ENCODE measurements at regions not wholly inside any gene's neighbourhood (a gene's known extent, or its start where the extent isn't known, plus 50 kb on each side); places are given as distances from the start of the nearest gene placed in this dataset.

DNA sequence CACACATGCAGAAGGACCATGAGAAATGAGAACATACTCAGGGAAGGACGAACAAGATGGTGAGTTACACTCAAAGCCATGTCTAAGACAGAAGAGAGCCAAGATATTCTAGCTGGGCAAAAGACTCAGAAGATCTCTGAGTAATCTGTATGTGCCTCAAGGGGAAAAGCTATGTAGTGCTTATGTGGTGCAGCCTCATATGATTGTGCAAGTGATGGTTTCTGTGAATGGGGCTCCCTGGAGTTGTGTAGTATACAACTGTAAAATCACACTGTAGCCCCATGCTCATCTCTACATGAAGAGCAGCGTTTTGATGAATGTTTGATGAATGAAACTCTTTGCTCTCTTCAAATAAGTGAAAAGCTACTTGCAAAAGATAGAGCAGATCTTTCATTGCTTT is 57.5 kb downstream of the OSR1 start:
- no peak for DNase-seq

DNA sequence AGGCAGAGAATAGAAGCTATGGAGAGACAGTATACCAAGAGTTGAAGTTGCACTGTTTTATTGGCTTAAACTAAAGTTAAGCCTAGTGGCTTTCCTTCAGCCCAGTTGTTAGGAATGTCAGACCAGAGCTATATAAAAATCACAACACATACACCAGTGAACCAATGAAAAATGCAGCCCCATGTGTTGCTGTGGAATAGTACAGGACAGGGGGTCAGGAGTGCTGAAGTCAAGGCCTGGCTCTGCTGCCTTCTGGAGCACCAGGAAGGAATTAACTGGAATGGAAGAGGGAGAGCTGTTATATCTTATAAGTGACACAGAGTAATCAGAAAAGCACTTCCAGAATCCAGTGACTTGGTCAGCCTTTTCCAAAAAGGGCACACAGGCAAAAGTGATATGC is 58.9 kb downstream of the OSR1 start:
- no peak for DNase-seq

DNA sequence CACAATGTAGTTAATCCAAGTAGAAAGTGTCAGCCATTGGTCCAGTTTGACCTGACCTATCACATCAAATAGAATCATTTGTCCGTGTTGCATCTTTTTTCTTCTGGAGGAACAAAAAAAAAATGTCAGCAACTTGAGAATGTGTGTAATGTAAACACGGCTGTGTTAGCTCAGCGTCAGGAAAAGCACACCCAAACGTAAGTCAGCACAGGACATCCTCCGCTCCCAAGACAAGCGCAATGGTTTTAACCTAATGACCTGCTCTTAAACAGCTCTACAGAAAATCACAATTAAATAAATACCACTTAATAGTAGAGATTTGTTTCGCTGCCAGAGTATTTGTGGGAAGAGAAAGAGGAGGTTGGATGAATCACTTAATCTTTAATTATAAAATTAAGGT is 59.4 kb downstream of the OSR1 start:
- DNase-seq: no peak

DNA sequence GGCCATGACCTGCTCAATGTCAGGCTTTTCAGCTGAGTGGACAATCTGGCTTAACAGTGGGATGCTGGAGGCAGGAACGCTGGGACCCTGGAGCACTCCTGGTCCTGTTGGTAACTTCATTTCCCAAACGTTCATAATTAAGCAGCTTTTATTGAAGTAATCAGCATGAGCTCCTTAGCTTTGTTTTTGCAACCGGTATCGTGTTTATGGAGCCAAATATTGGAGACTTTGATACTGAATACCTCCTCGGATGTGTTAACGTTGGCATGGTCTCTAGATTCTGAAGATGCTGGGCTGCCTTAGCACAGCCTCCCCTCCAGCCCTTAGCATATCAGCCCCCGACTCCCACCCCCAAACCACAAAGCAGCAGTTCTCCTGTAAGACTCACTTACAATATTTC is 60.7 kb downstream of the OSR1 start:
- no peak for DNase-seq

DNA sequence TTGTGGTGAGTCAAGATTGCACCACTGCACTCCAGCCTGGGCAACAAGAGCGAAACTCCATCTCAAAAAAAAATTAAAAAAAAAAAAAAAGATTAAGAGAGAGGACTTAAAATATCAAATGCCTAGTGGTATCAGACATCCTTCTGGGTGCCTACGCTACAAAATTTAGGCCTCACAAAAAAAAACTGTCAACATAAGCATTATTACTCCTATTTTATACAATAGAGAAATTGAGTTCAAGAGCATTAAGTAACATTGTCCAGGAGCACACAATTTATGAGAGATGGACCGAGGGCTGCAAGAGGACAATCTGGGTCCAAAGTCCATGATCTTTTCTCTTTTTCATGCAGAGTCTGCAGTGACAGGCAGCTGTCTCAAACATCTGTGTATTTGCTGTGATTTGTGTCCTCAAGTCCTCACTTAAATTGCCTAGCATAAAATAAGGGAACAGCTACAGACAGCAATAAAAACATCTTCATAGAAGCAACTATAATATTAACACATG is 62.4 kb downstream of the OSR1 start:
- no peak for DNase-seq

DNA sequence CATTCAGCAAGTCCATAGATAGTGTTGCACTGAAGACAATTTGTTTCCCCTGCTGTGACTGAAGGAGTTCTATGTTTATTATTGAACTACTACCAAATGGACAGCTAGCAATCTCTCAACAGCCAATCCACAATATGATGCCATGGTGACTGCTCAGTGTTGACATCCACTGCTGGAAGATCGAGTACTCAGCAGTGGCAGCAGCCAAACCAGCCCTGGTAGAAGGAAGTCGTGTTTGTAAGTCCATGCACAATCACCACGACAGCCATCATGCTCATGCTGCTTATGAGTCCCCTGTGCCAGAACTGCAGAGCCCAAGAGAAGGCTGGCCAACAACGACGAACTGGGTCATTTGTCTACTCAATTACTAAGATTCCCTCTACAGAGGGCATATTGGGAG is 66.4 kb downstream of the OSR1 start:
- no peak for DNase-seq

DNA sequence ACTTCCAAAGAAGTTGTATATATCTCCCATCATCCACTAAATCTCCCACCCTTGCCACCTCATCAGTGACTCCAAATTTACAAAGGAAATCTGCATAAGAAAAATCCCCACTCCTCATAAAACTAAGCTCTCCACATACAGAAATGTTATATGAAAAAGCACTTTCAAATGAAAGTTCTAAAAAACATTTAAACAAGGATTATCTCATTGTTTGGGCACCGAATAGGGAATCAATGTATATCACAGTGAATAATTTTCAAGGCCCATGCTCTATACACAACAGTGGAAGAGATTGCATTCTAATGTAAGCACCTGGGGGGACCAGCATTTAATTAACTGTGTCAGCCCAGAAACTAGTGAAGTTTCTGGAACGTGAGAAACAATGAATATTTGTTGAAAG is 70.1 kb downstream of the OSR1 start:
- DNase-seq: no peak

DNA sequence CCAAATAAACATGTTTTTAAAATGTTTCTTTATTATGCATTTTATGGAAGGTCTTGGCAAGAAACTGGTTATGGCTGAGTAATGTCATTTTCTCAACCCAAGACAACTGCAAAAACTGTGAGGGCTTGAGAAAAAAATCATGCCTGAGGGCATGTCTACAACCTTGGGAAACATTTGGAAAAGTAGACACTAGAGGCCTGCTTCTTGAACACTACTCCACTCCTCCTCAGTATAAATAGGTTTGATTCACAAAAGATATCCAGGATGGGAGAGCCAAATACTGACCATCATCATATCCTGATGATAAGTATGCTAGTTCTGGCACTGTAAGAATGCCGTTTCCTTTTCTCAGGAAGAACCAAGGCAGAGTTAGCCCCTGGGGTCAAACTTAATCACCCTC is 71.1 kb downstream of the OSR1 start:
- DNase-seq: no peak

DNA sequence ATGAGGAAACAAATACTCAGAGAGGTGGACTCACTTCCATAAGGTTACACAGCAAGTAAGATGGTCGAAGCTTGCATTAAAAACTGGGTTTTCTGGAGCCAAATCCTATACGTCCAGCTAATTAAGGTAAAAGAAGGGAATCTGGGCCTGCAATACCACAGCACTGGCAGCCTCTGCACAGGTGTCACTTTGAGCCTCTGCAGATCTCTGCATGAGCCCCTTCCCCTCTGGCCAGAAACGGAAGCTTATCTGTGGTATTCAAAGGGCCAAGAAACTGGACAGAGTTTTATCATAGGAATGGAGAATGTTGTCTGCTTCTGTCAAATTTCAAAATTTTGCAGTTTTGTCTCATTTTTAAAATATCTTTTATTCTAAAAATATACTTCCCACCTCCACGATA is 76.1 kb downstream of the OSR1 start:
- no peak for DNase-seq

DNA sequence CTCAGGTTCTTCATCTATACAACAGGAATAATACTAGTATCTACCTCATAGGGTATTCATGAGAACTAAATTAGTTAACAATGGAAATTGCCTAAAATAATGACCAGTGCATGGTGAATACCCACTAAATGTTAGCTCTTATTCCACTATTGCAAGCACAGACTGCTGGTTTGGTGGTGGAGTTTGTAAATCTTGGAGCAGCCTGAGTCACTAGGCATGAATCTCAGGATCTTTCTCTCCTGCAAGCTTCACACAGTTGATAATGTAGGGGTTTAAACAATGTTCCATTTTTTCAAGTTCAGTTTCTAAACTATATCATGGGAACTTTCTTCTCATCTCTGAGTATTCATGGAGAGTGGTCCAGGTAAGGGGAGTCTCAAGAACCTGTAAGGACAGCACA is 84.0 kb downstream of the OSR1 start:
- DNase-seq: no peak

DNA sequence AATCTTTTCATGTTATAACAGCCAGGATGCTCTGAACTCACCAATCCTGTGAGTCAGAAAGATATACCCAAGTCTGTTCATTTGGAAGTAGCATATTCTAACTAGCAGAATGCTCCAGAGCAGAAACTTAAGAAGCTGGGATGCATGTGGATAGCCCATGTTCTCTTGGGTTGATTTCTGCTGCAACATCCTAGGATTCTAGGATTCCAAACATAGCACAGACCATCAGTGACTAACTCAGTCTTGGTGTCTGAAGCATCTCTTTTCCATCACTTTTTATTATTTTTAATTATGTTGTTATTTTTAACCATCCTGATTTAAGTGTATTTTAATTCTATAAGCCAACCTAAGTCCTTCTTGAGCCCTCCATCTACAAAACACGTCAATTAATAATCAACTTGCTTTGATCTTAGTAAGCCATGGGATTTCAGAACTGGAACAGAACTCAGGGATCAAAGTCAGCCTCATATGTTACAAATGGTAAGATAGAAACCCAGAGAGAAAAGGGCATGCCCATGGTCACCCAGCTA is 85.4 kb downstream of the OSR1 start:
- no peak for DNase-seq

DNA sequence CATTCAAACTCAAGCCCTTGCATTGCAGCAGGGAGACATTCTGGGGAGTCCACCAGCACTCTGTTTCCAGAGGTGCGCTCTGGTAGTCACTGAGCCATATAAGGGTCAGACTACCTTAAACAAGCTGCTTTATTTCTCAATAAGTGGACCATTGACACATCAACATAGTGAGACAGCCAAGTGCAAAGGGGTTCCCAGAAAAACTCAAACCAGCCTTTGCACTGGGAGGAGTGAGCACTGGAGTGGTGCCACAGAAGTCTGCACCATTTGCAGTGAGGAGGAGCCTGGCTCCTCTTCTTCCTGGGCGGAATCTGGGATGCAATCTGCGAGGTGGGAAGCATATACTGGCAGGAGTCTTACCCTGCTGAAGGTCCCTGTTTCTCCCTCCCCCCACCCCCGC is 86.4 kb downstream of the OSR1 start:
- DNase-seq: no peak

DNA sequence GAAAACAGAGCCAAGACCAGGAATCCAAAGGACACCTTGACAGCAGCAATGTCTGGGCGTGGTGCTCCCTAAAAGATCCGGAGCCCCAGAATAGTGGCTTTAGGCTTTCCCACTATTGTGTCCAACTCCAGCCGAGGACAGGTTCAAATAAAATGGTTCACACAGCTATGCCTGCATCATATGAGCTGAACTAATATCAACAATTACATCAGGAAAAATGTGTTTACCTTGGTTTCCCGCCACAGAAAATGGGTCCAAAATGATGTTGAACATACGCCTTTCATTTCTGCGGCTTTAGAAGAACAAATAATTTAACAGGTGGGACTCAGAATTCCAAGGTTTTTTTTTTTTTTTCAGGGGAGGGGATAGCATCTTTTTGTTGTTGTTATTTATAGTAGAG is 93.6 kb downstream of the OSR1 start:
- no peak for DNase-seq

DNA sequence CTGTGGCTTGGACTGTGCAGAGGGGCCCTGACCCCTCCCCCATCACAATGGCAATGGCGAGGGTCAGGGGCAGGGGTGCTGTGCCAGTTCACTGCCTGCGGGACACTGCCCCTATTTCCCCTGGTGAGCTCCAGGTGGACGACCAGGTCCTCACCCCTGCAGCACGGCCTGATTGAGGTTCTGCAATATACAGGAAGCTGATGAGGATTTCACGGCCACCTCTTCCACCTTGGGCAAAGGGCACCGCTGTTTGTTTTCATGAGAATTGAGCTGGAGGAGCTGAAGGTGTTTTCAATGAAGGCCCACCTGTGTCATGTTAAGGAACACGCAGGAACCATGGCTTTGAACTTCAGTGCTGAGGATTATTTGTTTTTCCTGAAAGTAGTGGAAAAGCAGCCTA is 96.3 kb downstream of the OSR1 start:
- no peak for DNase-seq

DNA sequence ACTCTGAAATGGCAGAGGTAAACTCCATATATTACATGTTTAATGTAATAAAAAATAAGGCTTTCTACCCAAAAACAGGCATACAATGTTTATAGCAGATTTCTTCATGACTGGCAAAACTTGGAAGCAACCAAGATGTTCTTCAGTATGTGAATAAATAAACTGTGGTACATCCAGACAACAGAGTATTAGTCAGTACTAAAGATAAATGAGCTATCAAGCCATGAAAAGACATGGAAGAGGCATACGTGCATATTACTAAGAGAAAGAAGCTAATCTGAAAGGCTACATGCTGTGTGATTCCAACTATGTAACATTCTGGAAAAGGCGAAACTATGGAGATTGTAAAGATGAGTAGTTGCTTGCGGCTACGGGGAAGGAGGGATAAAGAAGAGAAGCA is 97.4 kb downstream of the OSR1 start:
- DNase-seq: no peak

DNA sequence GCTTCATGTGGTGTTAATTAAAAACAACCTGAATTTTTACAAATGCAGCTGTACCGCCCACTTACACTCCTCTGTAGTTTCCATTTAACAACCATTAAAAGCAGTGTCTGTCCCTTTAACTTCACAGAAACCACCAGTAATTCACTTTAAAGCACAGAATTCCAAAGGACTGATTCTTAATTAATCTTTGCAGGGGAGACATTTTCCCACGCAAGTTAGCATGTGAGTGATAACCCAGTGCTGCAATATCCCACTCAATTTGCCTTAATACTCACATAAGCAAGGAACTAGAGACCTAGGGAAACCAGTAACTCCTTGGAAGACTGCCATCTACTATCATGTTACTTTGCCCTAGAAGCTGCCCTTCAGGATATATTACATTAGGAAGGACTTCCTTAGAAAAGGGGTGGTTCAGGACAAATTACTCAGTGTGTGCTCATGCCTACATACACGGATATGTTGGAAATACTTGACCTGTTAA is 102.3 kb downstream of the OSR1 start:
- DNase-seq: no peak

DNA sequence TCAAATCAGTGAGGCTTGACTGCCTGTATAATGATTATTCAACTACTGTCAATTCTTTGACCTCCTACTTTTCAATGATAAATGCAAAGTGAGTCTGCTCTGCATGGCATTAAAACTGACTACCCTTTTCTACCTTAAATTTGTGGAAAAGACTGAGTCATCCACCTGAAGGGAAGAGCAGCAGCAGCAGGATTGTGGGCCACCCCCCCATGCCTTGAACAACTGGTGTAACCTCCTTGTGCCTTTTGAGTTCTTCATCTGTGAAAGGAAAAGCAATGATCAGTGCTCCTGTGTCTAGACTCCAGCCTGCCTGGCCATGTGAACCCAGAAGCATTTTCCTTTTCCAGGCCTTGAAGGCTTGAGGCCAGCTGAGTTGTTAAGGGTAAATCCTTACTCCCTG is 102.9 kb downstream of the OSR1 start:
- no peak for DNase-seq

DNA sequence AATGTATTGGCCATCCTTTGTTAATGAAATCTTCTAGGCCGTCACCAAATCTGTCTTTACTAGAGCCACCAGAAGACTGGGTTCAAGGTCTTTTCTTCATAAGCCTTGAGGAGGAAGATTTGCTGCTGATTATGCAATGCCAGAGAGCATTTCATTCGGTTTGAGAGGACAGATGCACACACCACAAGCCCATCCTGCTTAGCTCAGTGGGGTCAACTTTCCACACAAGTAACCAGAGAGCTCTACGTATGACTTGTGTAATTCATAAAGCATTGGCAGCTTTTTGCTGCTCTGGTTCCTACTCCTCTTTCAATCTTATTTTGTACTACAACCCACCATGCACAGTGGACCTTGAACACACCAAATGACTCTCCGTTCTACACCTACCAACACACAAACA is 106.9 kb downstream of the OSR1 start:
- no peak for DNase-seq

DNA sequence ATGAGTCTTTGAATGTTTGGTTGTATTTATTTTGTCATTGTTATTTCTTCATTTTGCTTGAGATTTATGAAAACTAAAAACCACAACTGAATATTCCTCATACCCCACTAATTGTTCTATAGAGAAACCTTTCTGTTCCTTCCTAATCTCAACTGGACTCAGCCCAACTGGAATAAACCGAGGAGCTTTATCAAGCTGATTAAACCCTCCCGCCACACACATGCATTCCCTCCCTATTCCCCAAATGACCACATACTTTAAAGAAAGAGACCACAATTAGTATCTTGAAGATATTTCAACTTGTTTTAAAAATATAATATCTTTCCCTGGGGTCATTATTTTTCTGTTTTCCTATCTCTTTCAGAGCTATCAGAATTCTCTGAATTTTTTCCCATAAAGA is 107.5 kb downstream of the OSR1 start:
- DNase-seq: no peak

DNA sequence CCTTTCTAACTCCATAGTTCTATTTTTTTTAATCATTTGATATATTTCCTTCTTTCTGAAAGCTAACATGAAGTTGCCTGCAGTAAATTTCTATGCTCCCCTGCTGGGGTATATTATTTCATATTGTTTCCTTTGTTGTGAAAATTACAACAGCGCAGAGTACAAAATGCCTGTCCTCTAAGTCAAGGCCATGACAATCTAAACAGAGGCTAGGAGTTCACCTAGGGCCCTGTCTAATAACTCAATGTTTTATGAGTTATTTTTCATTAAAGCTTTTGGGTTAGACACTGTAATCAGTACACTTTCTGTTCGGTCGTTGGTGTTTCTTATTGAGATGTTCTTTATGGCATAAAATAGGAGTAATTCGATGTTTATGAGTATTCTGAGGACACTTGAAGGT is 111.2 kb downstream of the OSR1 start:
- no peak for DNase-seq

DNA sequence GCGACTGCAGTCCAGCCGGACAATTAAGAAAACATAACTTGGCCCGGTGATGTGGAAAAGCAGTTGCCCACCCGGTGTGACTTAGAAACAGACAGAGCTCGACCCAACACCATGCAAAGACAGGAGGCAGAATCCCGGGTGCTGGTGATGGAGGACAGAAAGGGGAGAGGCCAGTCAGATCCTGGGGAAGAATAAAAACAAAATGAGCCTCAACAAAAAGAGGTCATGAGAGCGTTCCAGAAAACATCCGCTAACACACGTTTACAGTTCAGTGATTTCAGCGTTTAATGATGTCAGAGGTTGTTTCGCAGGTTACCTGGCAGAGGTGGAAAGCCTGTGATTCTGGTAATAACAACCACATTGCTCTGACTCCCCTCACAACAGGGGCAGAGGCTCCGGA is 111.9 kb downstream of the OSR1 start:
- DNase-seq: no peak

DNA sequence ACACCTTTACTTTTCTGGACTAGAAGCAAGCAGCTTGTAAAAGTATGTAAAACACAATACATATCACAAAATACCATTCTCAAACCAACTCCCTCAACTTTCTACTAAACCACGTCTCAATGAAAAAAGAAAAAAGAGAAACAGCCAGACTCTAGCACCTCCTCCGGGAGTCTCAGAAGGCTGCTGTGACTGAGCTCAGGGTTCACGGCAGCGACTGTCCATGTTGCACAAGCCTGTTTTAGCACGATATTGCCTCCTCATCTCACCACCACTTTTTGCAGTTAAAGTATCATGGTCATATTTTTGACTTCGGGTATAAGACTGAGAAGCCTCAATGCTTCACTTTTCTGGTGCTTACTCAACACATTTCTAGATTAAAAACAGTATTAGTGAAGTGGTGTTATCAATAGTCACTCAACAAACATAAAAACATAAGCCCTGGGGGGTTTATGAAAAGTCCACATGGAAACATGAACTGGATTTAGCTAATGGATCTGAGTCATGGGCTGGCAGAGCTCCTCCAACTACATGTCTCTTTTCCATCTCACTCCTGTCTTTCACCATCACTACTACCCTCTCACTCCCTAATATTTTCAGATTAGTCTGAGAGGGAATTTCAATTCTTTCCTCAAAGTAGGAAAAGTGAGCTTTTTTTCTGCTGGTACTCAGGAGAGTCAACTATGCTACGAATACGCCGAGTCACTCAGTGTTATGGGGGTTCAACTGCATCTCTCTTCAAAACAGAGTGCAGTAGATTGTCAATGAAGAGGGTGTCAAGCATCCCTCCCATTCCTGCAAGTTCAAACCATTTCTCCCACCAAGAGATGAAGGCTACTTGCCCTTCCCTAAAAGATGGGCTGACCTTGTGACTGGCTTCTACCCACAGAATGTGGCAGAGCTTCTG is 113.7 kb downstream of the OSR1 start:
- DNase-seq: no peak

DNA sequence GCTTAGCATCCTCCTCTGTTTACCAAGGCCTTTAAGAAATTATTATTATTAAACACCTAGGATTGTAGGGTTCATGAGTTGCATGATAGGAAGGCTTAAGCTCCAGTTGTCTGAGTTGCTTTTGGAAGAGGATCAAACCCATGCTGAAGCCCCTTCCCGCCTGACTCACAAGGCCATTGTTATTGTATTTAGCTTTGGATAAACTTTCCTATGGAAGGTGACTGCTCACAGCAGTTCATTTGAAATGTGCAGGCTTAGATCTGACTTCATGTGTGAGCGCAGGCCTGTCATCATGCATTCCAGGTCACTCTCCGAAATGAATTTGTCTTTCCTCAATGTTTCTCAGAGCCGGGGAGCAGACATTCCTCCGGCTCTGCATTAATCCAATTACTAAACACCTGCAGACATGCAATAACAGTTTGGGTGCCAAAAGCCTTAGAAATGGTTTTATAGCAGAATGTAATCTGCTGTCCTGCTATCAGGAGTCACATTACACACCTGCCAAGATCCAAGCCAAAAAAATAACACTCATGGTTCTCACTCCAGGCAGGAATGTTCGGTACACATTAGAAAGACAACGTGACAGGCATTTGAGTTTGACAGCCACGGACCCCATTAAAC is 119.9 kb downstream of the OSR1 start:
- DNase-seq: no peak

DNA sequence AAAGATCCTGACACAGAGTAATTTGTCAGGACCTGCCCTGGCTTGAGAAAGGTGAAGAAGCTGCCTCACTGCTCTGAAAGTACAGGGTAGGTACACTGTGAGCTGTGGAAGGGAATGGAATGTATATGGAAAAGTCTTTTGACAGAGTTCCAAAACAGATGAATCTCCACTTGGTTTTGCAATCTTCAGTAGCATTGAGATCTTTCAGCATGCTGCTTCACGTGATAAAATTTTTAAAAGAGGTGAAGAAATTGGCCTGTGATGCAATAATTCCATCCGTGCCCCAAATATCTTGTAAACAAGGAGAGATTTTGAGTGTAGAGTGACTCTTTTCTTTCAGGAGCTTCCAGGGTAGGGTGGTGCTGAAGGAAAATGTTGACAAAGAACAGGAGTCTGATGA is 123.1 kb downstream of the OSR1 start:
- DNase-seq: no peak

Measured in CD4-positive, alpha-beta T cell treated with Interleukin-12 subunit alpha and Interleukin-12 subunit beta, for 1 hour (primary cell).